OCI-LY7 (cell line): ENCODE measurements at regions not wholly inside any gene's neighbourhood (a gene's known extent, or its start where the extent isn't known, plus 50 kb on each side); places are given as distances from the start of the nearest gene placed in this dataset.

Source experiments
- BruUV-seq: library from RNA; stranded (reverse); fragments of 400-500 nt; replicated peaks from 2 replicates; lab custom pipeline; 2021; lab: Mats Ljungman, UMichigan
- CTCF ChIA-PET: fragments of 300-600 bp; sonication (Branson Sonifier 250); formaldehyde crosslinking; loops from one replicate; lab custom pipeline; 2022; ENCODE audit warnings: antibody characterized with exemption; ENCODE audit not compliant: unreplicated experiment; lab: Charles Lee
- POLR2A ChIA-PET: fragments of 300-600 bp; sonication (Branson Sonifier 250); formaldehyde crosslinking; loops from one replicate; lab custom pipeline; 2022; ENCODE audit warnings: antibody characterized with exemption; lab: Charles Lee
- DNase-seq: peaks from one replicate; pipeline ENCODE4 v3.0.0-alpha.2; 2015; ENCODE audit warnings: low spot score
- H2AFZ ChIP-seq: fragments of 200-600 bp; sonication (generic), shearing (Covaris generic); 2 replicates; pipeline ENCODE4 v1.6.1; 2014; ENCODE audit warnings: mild to moderate bottlenecking, antibody characterized with exemption, low read length, moderate library complexity
- H3K27ac ChIP-seq: fragments of 200-600 bp; sonication (generic); 2 replicates; pipeline ENCODE4 v1.5.1; 2014; ENCODE audit warnings: mixed run types, low read depth, mild to moderate bottlenecking, moderate library complexity, low read length, inconsistent platforms; ENCODE audit not compliant: poor library complexity, severe bottlenecking
- H3K36me3 ChIP-seq: fragments of 200-600 bp; sonication (generic); 2 replicates; pipeline ENCODE4 v1.6.1; 2014; ENCODE audit warnings: mild to moderate bottlenecking, antibody characterized with exemption, low read length, moderate library complexity, mixed read lengths; ENCODE audit not compliant: insufficient read depth
- H3K4me1 ChIP-seq: fragments of 200-600 bp; sonication (generic); 2 replicates; pipeline ENCODE4 v1.5.1; 2014; ENCODE audit warnings: mild to moderate bottlenecking, low read length; ENCODE audit not compliant: insufficient read depth, poor library complexity, severe bottlenecking
- H3K4me2 ChIP-seq: fragments of 200-600 bp; sonication (generic); 2 replicates; pipeline ENCODE4 v1.6.1; 2014; ENCODE audit warnings: mild to moderate bottlenecking, low read length
- H3K4me3 ChIP-seq: fragments of 200-600 bp; sonication (generic); 2 replicates; pipeline ENCODE4 v1.5.1; 2014; ENCODE audit warnings: mild to moderate bottlenecking, low read depth, low read length; ENCODE audit not compliant: poor library complexity, severe bottlenecking
- H3K79me2 ChIP-seq: fragments of 200-600 bp; sonication (generic); 2 replicates; pipeline ENCODE4 v1.6.1; 2016; ENCODE audit warnings: low read depth, mild to moderate bottlenecking, low read length, moderate library complexity, mixed read lengths; ENCODE audit not compliant: insufficient read depth
- H3K9me2 ChIP-seq: fragments of 200-600 bp; sonication (generic); 2 replicates; pipeline ENCODE4 v1.6.1; 2016; ENCODE audit warnings: mild to moderate bottlenecking, low read length, mixed read lengths; ENCODE audit not compliant: insufficient read depth
- H3K9me3 ChIP-seq: fragments of 200-600 bp; sonication (generic); 2 replicates; pipeline ENCODE4 v1.6.1; 2014; ENCODE audit warnings: mild to moderate bottlenecking, mixed run types, low read length, mixed read lengths
- H4K20me1 ChIP-seq: fragments of 200-600 bp; sonication (generic); 2 replicates; pipeline ENCODE4 v1.6.1; 2014; ENCODE audit warnings: mild to moderate bottlenecking, antibody characterized with exemption, low read length, moderate library complexity, mixed read lengths; ENCODE audit not compliant: insufficient read depth
- CTCF ChIP-seq: fragments of 200-600 bp; sonication (generic); conservative IDR thresholded peaks from 2 replicates; pipeline ENCODE4 v1.5.1; 2014; ENCODE audit warnings: mild to moderate bottlenecking, antibody characterized with exemption, low read length, moderate library complexity, mixed read lengths
- EZH2phosphoT487 ChIP-seq: fragments of 200-600 bp; sonication (generic); IDR thresholded peaks from 2 replicates; pipeline ENCODE4 v1.6.1; 2018; ENCODE audit warnings: low read depth, borderline replicate concordance, mild to moderate bottlenecking, mixed run types, antibody characterized with exemption, low read length, moderate library complexity, mixed read lengths
- intact Hi-C: fragments of 100-400 bp; cut with micrococcal nuclease; formaldehyde crosslinking; loops from one replicate; pipeline ENCODE4 v1.10.0; 2022; ENCODE audit not compliant: unreplicated experiment

- Histone ChIP-seq H3K27ac (no peak overlapping the region), H4K20me1 (no peaks in the 10 kb centered on the region), H2AFZ (no peak overlapping the region), H3K9me2 (no peaks in the 10 kb centered on the region), H3K79me2 (peaks cover 50% of the 10 kb centered on the region), H3K4me3 (no peak overlapping the region), H3K9me3 (no peaks in the 10 kb centered on the region), H3K4me1 (peaks cover 17% of the 10 kb centered on the region), H3K4me2 (no peak overlapping the region), H3K36me3 (peaks cover 5% of the 10 kb centered on the region; the same call in 1 of the 2 replicates)
- no TSS peak for BruUV-seq
- TF ChIP-seq CTCF (no peak), EZH2phosphoT487 (no peak)
- no peak for DNase-seq
- intact Hi-C loops: no loop called here
- ChIA-PET CTCF (no interaction called here), POLR2A (no interaction called here)
Measured at GRCh38 chrX:51824061-51824460, 69.4 kb upstream of the MAGED1 start.

- Histone ChIP-seq H2AFZ (no peak overlapping the region), H3K4me3 (no peak overlapping the region), H3K4me1 (peaks cover 17% of the 10 kb centered on the region), H3K79me2 (peaks cover 60% of the 10 kb centered on the region), H3K9me3 (no peaks in the 10 kb centered on the region), H3K9me2 (no peaks in the 10 kb centered on the region), H3K4me2 (peak overlapping the region; percentile 38; the same call in 1 of the 2 replicates), H4K20me1 (no peaks in the 10 kb centered on the region), H3K36me3 (no peaks in the 10 kb centered on the region; the same call in 1 of the 2 replicates), H3K27ac (peak overlapping the region; percentile 18)
- POLR2A ChIA-PET: interaction anchor here (1.4 kb wide), 1 partner anchor 10 kb away, joined by 3 read pairs; no protein-coding TSS in a partner anchor
- peak; percentile 24 for DNase-seq
- CTCF ChIA-PET: interaction anchor here (1.0 kb wide), 1 partner anchor 36 kb away, joined by 3 read pairs; no protein-coding TSS in a partner anchor
- intact Hi-C loops: no loop called here
- TF ChIP-seq EZH2phosphoT487: no peak
- TF ChIP-seq CTCF: no peak
- BruUV-seq: no TSS peak
Measured at GRCh38 chrX:51825436-51825835, 68.0 kb upstream of the MAGED1 start.

GRCh38 chrX:51834076-51834475 is 59.3 kb upstream of the MAGED1 start:
- DNase-seq: no peak
- no TSS peak for BruUV-seq
- Histone ChIP-seq H4K20me1 (no peaks in the 10 kb centered on the region), H3K4me2 (no peak overlapping the region), H3K4me1 (no peaks in the 10 kb centered on the region), H3K9me3 (no peaks in the 10 kb centered on the region), H3K9me2 (no peaks in the 10 kb centered on the region), H3K27ac (no peak overlapping the region), H3K4me3 (no peak overlapping the region), H3K36me3 (peaks cover 3% of the 10 kb centered on the region), H3K79me2 (peaks cover 18% of the 10 kb centered on the region; the same call in 1 of the 2 replicates), H2AFZ (no peak overlapping the region)
- intact Hi-C loops: no loop called here
- TF ChIP-seq CTCF (no peak), EZH2phosphoT487 (no peak)
- POLR2A ChIA-PET: no interaction called here
- CTCF ChIA-PET: no interaction called here
